GM19238 (cell line): ENCODE measurements at regions not wholly inside any gene's neighbourhood (a gene's known extent, or its start where the extent isn't known, plus 50 kb on each side); places are given as distances from the start of the nearest gene placed in this dataset.

Source experiments
- DNase-seq: peaks from one replicate; pipeline ENCODE4 v3.0.0; 2011; ENCODE audit warnings: low spot score; ENCODE audit not compliant: insufficient read length

DNA sequence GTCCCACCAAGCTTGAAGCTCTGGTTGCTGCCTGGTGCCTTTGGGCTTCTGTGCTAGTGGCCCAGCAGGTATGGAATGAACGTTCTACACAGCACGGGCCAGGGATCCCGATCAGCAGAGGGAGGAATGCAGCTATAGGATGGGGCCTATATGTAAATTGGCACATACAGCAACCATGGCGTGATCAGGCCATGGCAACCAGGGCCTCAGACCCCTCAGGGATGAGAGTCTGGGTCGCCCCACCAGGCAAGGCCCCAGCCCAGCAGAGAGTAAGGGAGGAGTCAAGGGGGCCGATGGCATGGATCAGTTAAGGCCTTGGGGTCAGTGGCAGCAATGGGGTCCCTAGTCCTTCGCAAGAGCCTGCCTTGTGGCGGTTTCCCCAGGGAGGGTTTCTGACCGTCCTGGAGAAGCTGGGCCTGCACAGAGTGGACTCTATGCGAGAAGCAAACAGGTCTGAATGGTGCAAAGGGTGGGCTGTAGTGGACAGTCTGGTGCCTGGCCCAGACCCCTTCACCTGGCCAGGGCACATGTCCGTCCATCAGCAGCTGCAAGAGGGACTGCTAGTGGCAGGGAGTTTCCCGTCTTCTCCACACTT, 98.2 kb upstream of the SLC22A11 start:
- DNase-seq, result no peak

DNA sequence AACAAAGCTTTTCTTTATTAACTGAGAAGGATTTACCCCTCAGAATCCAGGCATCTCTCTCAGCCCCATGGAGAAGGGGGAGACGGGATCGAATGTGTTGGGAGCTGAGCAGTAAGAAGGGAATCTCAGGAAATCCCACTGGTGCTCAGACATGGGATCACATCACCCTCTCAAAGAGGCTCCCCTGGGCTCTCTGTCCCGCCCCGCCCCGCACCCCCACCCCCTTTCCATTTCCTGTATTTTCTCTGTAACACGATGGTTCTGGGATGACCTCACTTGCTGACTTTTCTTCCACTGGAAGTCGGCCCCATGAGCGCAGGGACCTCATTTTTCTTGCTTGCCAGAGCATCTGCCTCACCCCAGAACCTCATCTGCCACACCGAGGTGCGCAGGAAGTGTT, 96.7 kb upstream of the SLC22A11 start:
- no peak for DNase-seq

GRCh38 chr11:64459609-64460008, 96.1 kb upstream of the SLC22A11 start:
- DNase-seq, result no peak

- DNase-seq, result no peak
Observed at GRCh38 chr11:64461081-64461480, 94.7 kb upstream of the SLC22A11 start.

- no peak for DNase-seq
Observed at GRCh38 chr11:64466115-64466718, 89.5 kb upstream of the SLC22A11 start.

- no peak for DNase-seq
Observed at GRCh38 chr11:64469288-64469687, 86.5 kb upstream of the SLC22A11 start.

DNA sequence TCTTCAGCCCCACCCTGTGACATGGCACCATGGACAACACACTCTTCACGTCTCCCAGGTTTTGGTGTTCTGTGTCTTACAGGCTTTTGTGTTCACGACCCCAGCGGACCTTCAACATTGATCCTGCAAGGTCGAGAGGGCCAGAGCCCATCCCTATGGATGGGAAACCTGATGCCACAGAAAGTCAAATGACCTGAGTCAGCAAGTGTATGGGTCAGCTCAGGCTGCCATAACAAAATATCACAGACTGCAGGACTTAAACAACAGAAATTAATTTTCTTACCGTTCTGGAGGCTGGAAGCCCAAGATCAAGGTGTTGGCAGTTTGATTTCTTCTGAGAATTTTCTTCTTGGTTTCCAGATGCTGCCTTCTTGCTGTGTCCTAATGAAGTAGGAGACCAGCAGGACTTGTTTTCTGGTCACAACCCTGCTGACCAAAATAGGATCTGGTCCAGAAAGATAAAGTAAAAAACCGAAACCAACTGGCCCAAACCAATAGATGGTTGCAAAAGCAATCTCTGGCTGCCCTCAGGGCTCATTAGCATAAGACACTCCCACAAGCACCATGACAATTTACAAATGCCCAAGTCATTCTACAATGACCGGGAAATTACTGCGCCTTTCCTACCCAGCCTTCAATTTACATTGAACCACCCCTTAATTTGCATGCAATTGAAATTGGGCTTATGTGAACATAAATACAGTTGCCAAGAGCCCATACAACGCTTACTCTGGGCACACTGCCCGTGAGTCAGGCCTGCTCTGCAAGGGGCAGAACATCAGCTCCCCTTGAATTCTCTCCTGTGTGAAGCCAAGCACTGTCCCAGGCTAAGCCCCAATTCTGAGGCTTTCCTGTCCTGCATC, 82.9 kb upstream of the SLC22A11 start:
- DNase-seq, result no peak

DNA sequence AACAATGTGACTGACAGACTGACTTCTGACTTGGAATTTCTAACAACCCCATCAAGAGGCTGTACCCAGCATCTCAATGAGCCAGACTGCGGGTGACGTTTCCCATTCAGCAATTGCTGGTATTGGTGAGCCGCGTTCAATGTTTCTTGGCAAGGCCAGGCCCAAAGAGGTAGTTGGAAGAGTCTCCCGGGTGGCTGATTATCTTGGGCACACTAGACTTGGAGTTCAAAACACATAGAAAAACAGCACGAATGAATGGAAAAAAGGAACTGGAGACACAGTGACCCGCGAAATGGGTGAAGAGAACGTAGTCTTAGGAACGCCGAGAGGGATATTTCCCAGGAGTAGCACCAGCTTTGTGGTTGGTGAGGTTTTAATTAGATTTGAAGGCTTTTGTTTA, 81.1 kb upstream of the SLC22A11 start:
- DNase-seq, result no peak

DNA sequence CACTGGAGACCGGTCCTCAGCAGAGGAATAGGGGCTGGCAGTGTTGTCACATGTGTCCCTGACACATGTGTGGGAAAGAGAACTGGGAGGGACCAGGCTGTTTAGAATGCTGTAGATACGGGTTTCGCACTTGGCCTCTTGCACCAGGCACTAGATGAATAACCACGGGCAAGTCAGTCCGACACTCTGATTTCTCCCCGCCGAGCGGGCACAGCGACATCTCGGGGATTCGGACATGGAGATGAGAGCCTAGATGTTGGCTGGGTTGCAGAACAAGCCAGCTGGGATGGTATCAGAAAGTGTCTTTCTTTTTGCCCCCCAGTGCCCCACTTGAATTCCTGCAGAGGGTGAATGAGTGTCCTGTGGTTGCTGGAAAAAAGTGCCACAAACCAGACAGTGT, 80.6 kb upstream of the SLC22A11 start:
- no peak for DNase-seq

DNA sequence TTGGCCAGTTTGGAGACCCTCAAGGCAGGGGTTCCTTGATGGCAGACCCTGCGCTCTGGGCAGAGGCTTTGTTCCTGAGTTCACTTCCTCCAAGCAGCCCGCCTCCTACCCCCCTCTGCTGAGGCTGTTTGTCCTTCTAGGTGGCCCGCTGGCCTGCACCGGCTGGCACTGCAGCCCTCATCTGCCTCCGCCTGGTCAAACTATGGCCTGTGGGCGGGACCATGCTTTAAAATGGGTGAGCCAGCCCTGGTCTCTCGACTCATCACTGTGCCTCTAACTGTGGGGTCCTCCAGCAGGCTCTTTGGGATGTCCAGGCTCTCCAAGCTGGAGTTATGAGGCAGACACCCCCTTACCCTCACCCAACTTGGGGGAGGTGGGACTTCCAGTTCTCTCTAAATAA, 78.9 kb upstream of the SLC22A11 start:
- no peak for DNase-seq

GRCh38 chr11:64477675-64478074, 78.1 kb upstream of the SLC22A11 start:
- no peak for DNase-seq

GRCh38 chr11:64482588-64482987, 73.2 kb upstream of the SLC22A11 start:
- DNase-seq, result no peak

- no peak for DNase-seq
Observed at GRCh38 chr11:64484191-64485022, 71.3 kb upstream of the SLC22A11 start.

DNA sequence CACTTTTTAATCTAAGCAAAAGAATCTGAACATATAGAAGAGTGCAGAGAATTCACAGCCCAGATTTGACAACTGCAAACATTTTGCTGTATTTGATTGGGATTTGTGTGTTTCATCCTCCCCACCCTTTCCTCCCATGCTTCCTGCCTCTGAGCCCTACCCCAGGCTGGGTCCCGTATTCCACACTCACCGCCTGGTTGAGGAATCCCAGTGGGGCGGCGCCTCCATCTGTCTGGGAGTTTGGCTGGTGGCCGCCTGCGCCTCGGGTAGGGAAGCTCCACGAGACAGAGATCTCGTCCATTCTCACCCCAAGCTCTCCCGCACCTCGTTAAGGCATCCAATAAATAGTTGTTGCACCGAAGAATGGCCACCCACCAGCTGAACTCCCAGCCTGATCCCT, 70.7 kb upstream of the SLC22A11 start:
- DNase-seq, result no peak

- peak; percentile 17 for DNase-seq
Observed at GRCh38 chr11:64489831-64490441, 65.8 kb upstream of the SLC22A11 start.

GRCh38 chr11:64490562-64491216, 65.1 kb upstream of the SLC22A11 start:
- DNase-seq, result no peak

- no peak for DNase-seq
Observed at GRCh38 chr11:64492561-64492960, 63.2 kb upstream of the SLC22A11 start.

DNA sequence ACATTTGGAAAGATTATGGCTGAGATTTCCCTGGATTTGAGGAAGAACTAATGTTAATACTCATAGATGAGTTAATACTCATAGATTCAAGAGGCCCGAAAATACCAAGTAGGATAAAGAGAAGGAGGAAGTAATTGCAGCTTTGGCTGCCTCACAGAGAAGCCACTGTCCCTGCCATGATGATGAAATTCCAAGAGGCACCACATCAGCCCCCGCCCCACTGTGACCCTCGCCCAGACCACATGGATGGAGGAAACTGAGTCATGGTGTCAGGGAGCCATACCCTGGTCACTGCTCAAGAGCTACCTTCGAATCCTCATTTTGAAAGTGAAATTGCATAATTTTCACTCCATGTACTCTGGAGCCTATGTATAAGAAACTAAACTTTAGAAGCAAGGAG, 57.6 kb upstream of the SLC22A11 start:
- DNase-seq, result no peak

GRCh38 chr11:64499261-64500004, 56.3 kb upstream of the SLC22A11 start:
- no peak for DNase-seq
